Adipocyte (in vitro differentiated cells): ENCODE measurements at regions not wholly inside any gene's neighbourhood (a gene's known extent, or its start where the extent isn't known, plus 50 kb on each side); places are given as distances from the start of the nearest gene placed in this dataset.

Experiments used
- DNase-seq: peaks from one replicate; pipeline ENCODE4 v3.0.0-alpha.2; 2015; ENCODE audit warnings: low read depth
- H3K27me3 ChIP-seq: replicated peaks from 2 replicates; pipeline ENCODE4 v1.7.0; 2013; ENCODE audit warnings: mild to moderate bottlenecking, low read length, moderate library complexity; ENCODE audit not compliant: control insufficient read depth, insufficient read depth
- H3K36me3 ChIP-seq: 2 replicates; pipeline ENCODE4 v1.7.0; 2013; ENCODE audit warnings: low read length, mild to moderate bottlenecking, moderate library complexity; ENCODE audit not compliant: control insufficient read depth, insufficient read depth, severe bottlenecking
- H3K4me1 ChIP-seq: 2 replicates; pipeline ENCODE4 v1.7.0; 2013; ENCODE audit warnings: mild to moderate bottlenecking, low read length, moderate library complexity; ENCODE audit not compliant: control insufficient read depth, insufficient read depth
- H3K4me3 ChIP-seq: 2 replicates; pipeline ENCODE4 v1.7.0; 2013; ENCODE audit warnings: mild to moderate bottlenecking, low read length, moderate library complexity
- H3K9ac ChIP-seq: 2 replicates; pipeline ENCODE4 v1.7.0; 2013; ENCODE audit warnings: mild to moderate bottlenecking, low read length, moderate library complexity
- H3K9me3 ChIP-seq: 2 replicates; pipeline ENCODE4 v1.7.0; 2013; ENCODE audit warnings: mild to moderate bottlenecking, low read length, moderate library complexity; ENCODE audit not compliant: control insufficient read depth

GRCh38 chr11:39462506-39462905 is 1996.9 kb downstream of the LRRC4C start:
- H3K9me3 ChIP-seq, result no peaks in the 10 kb centered on the region
- no peaks in the 10 kb centered on the region for H3K36me3 ChIP-seq
- H3K27me3 ChIP-seq, result no peaks in the 10 kb centered on the region
- no peak for DNase-seq
- no peak overlapping the region for H3K9ac ChIP-seq
- no peak overlapping the region for H3K4me3 ChIP-seq
- H3K4me1 ChIP-seq, result no peaks in the 10 kb centered on the region

DNA sequence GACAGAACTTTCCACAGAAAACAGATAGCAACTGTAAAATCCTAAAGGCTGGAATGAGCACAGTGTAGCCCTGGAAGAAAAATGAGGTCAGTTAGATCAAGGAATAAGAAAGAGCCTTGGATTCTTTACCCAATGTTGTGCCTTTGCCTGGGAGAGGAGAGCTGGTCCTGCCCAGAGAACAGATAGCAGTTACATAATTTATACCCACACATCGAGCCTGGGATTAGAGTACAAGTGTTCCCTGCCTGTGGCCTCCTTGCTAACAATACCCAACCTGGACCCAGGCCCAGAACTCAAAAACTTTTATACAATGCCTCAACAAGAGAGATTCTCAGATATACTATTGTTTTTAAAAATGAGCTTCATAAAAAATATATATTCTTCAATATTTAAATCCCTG is 1998.4 kb downstream of the LRRC4C start:
- Histone ChIP-seq H3K36me3 (no peaks in the 10 kb centered on the region), H3K4me1 (no peaks in the 10 kb centered on the region), H3K9ac (no peak overlapping the region), H3K4me3 (no peak overlapping the region), H3K27me3 (no peaks in the 10 kb centered on the region), H3K9me3 (no peaks in the 10 kb centered on the region)
- no peak for DNase-seq

DNA sequence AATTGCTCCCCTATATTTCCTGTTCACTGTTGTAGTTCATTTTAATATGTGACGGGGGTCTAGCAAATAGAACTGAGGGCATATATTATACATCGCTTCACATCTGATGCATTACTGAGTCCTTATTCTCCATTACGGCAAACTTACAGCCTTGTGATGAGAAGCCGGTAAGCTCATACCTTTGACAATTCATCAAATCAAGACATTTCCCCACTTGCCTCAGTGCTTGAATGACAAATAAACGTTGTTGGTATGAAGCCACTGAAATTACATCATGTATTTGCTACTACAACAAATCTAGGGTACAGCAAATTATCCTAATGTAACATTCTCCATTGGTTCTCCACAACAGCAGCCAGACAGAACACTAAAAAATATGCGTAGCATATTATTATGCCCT is 1999.8 kb downstream of the LRRC4C start:
- no peak for DNase-seq
- Histone ChIP-seq H3K9ac (no peak overlapping the region), H3K36me3 (no peaks in the 10 kb centered on the region), H3K27me3 (no peaks in the 10 kb centered on the region), H3K9me3 (no peaks in the 10 kb centered on the region), H3K4me1 (no peaks in the 10 kb centered on the region), H3K4me3 (no peak overlapping the region)

DNA sequence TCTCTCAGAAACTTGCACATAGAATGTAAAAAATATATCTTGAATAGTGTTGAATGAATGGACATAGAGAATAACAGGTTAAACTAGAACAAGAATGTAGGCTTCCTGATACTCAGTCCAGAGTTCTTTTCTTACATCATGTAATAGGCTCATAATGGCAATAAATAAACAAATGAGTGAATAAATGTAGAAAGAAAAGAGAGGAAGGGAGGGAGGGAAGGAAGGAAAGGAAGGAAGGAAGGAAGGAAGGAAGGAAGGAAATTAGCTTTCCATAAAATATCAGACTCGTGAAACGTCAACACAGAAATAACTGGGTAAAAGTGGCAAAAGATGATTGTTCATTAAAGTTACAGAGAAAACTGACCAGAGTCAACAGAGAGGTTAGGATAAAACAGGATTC is 2001.0 kb downstream of the LRRC4C start:
- Histone ChIP-seq H3K27me3 (no peaks in the 10 kb centered on the region), H3K4me3 (no peak overlapping the region), H3K9me3 (no peaks in the 10 kb centered on the region), H3K4me1 (no peaks in the 10 kb centered on the region), H3K36me3 (no peaks in the 10 kb centered on the region), H3K9ac (no peak overlapping the region)
- no peak for DNase-seq

GRCh38 chr11:39443424-39444022 is 2015.9 kb downstream of the LRRC4C start:
- H3K27me3 ChIP-seq, result no peaks in the 10 kb centered on the region
- no peaks in the 10 kb centered on the region for H3K36me3 ChIP-seq
- no peak overlapping the region for H3K9ac ChIP-seq
- H3K9me3 ChIP-seq, result no peaks in the 10 kb centered on the region
- H3K4me3 ChIP-seq, result no peak overlapping the region
- no peaks in the 10 kb centered on the region for H3K4me1 ChIP-seq
- DNase-seq, result no peak

- no peak overlapping the region for H3K4me3 ChIP-seq
- DNase-seq, result no peak
- H3K9me3 ChIP-seq, result no peaks in the 10 kb centered on the region
- no peaks in the 10 kb centered on the region for H3K36me3 ChIP-seq
- H3K9ac ChIP-seq, result no peak overlapping the region
- no peaks in the 10 kb centered on the region for H3K27me3 ChIP-seq
- no peaks in the 10 kb centered on the region for H3K4me1 ChIP-seq
Measured at GRCh38 chr11:39442177-39442576, 2017.3 kb downstream of the LRRC4C start.

- no peak for DNase-seq
- Histone ChIP-seq H3K36me3 (no peaks in the 10 kb centered on the region), H3K9me3 (no peaks in the 10 kb centered on the region), H3K9ac (no peak overlapping the region), H3K4me3 (no peak overlapping the region), H3K4me1 (no peaks in the 10 kb centered on the region), H3K27me3 (no peaks in the 10 kb centered on the region)
Measured at GRCh38 chr11:39435641-39436040, 2023.8 kb downstream of the LRRC4C start.

- H3K9ac ChIP-seq, result no peak overlapping the region
- no peaks in the 10 kb centered on the region for H3K36me3 ChIP-seq
- no peaks in the 10 kb centered on the region for H3K9me3 ChIP-seq
- H3K4me3 ChIP-seq, result no peak overlapping the region
- no peaks in the 10 kb centered on the region for H3K27me3 ChIP-seq
- H3K4me1 ChIP-seq, result no peaks in the 10 kb centered on the region
- DNase-seq, result no peak
Measured at GRCh38 chr11:39434466-39434865, 2025.0 kb downstream of the LRRC4C start.

DNA sequence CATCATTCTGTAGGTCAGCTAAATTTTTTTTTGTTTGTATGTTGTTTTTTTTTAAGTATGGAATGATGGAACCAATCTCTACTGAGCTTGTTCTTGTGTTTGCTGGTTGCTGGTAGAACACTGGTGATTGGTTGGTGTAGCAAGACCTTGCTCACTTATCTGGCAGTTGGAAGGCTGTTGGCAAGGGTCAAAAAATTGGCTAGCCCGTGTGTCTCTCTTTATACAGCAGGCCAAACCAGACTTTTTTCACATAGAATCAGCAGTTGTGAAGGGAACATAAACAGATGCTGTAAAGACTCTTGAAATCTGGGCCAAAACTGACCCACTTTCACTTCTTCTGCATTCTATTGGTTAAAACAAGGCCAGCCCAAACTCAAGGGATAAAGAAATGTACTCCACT is 2026.5 kb downstream of the LRRC4C start:
- Histone ChIP-seq H3K36me3 (no peaks in the 10 kb centered on the region), H3K4me1 (no peaks in the 10 kb centered on the region), H3K27me3 (no peaks in the 10 kb centered on the region), H3K9me3 (no peaks in the 10 kb centered on the region), H3K4me3 (no peak overlapping the region), H3K9ac (no peak overlapping the region)
- DNase-seq, result no peak

- H3K4me3 ChIP-seq, result no peak overlapping the region
- no peaks in the 10 kb centered on the region for H3K4me1 ChIP-seq
- no peaks in the 10 kb centered on the region for H3K27me3 ChIP-seq
- no peak for DNase-seq
- H3K9me3 ChIP-seq, result no peaks in the 10 kb centered on the region
- no peak overlapping the region for H3K9ac ChIP-seq
- no peaks in the 10 kb centered on the region for H3K36me3 ChIP-seq
Measured at GRCh38 chr11:39425226-39425625, 2034.2 kb downstream of the LRRC4C start.

DNA sequence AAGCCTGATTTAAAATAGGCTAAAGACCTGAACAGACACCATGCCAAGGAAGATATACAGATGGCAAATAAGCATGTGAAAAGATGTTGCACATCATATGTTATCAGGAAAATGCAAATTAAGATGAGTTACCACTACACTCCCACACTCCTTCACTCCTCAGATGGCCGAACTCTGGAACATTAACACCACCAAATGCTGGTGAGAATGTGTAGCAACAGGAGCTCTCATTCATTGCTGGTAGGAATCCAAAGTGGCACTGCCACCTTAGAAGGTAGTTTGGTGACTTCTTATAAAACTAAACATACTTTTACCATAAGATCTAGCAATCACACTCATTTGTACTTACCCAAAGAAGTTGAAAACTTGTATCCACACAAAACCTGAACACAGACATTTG is 2047.3 kb downstream of the LRRC4C start:
- Histone ChIP-seq H3K9me3 (no peaks in the 10 kb centered on the region), H3K9ac (no peak overlapping the region), H3K27me3 (no peaks in the 10 kb centered on the region), H3K36me3 (no peaks in the 10 kb centered on the region), H3K4me1 (no peaks in the 10 kb centered on the region), H3K4me3 (no peak overlapping the region)
- DNase-seq, result no peak

DNA sequence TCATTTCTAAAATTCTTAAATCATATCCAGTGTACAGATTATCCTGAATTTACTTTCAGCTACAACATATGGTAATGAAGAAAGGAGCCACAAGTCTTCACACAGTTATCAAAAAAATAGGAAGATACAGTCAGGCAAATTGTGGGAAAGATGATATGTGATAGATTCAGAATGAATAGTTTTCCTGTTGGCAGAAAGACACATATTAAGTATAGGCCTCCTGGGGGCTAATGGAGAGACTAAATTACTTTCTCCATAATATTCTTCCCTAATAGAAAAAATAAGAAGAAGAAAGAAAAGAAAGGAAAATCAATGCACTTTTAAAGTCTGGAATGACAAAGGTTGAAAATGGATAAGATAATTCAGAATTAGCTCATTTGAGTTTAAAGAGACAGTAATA is 2073.5 kb downstream of the LRRC4C start:
- no peaks in the 10 kb centered on the region for H3K9me3 ChIP-seq
- H3K27me3 ChIP-seq, result no peaks in the 10 kb centered on the region
- DNase-seq, result no peak
- H3K9ac ChIP-seq, result no peak overlapping the region
- H3K4me1 ChIP-seq, result no peaks in the 10 kb centered on the region
- no peaks in the 10 kb centered on the region for H3K36me3 ChIP-seq
- no peak overlapping the region for H3K4me3 ChIP-seq
